Epithelial cell of prostate (primary cell): ENCODE measurements at regions not wholly inside any gene's neighbourhood (a gene's known extent, or its start where the extent isn't known, plus 50 kb on each side); places are given as distances from the start of the nearest gene placed in this dataset.
A peak's percentile ranks its signal among the peaks of the same experiment; 100 is the strongest.

Source experiments
- DNase-seq: peaks from one replicate; pipeline ENCODE4 v3.0.0-alpha.2; 2011; ENCODE audit warnings: low read depth, low spot score
- H3K27ac ChIP-seq: fragments of 450-650 bp; 2 replicates; pipeline ENCODE4 v1.5.1; 2017; ENCODE audit warnings: mild to moderate bottlenecking

- no peak overlapping the region for H3K27ac ChIP-seq
- DNase-seq = no peak
Observed at GRCh38 chr7:41203542-41203941, 499.3 kb downstream of the INHBA start.

GRCh38 chr7:41201021-41201420 is 501.9 kb downstream of the INHBA start:
- H3K27ac ChIP-seq = no peak overlapping the region
- DNase-seq = no peak

GRCh38 chr7:41199136-41199535 is 503.8 kb downstream of the INHBA start:
- DNase-seq = no peak
- H3K27ac ChIP-seq = no peak overlapping the region

- H3K27ac ChIP-seq = no peak overlapping the region
- no peak for DNase-seq
Observed at GRCh38 chr7:41198502-41198901, 504.4 kb downstream of the INHBA start.

GRCh38 chr7:41197769-41198168 is 505.1 kb downstream of the INHBA start:
- H3K27ac ChIP-seq = no peak overlapping the region
- DNase-seq = no peak

- no peak overlapping the region for H3K27ac ChIP-seq
- DNase-seq = no peak
Observed at GRCh38 chr7:41193738-41194282, 509.1 kb downstream of the INHBA start.

- DNase-seq = no peak
- peak overlapping the region; percentile 99 for H3K27ac ChIP-seq
Observed at GRCh38 chr7:41190581-41190980, 512.3 kb downstream of the INHBA start.

- peak overlapping the region; percentile 99 for H3K27ac ChIP-seq
- DNase-seq = peak; percentile 95
Observed at GRCh38 chr7:41189866-41190265, 513.0 kb downstream of the INHBA start.

- H3K27ac ChIP-seq = peak overlapping the region; percentile 99
- DNase-seq = peak; percentile 64
Observed at GRCh38 chr7:41188163-41189130, 514.4 kb downstream of the INHBA start.

GRCh38 chr7:41187322-41187721 is 515.6 kb downstream of the INHBA start:
- DNase-seq = no peak
- H3K27ac ChIP-seq = peak overlapping the region; percentile 99

GRCh38 chr7:41185851-41186250 is 517.0 kb downstream of the INHBA start:
- peak; percentile 90 for DNase-seq
- H3K27ac ChIP-seq = peak overlapping the region; percentile 99

- no peak for DNase-seq
- H3K27ac ChIP-seq = peak overlapping the region; percentile 99
Observed at GRCh38 chr7:41183741-41184140, 519.1 kb downstream of the INHBA start.

- peak overlapping the region; percentile 99 for H3K27ac ChIP-seq
- no peak for DNase-seq
Observed at GRCh38 chr7:41182782-41183181, 520.1 kb downstream of the INHBA start.

- H3K27ac ChIP-seq = no peak overlapping the region
- DNase-seq = no peak
Observed at GRCh38 chr7:41175435-41175834, 527.5 kb downstream of the INHBA start.

- H3K27ac ChIP-seq = no peak overlapping the region
- no peak for DNase-seq
Observed at GRCh38 chr7:41174521-41174920, 528.4 kb downstream of the INHBA start.

GRCh38 chr7:41170466-41170865 is 532.4 kb downstream of the INHBA start:
- DNase-seq = no peak

GRCh38 chr7:41169317-41169716 is 533.6 kb downstream of the INHBA start:
- DNase-seq = no peak
- H3K27ac ChIP-seq = peak overlapping the region; percentile 34

More at GRCh38 chr7:41170466-41170865, 532.4 kb downstream of the INHBA start:
- no peak overlapping the region for H3K27ac ChIP-seq

GRCh38 chr7:41167836-41168235 is 535.1 kb downstream of the INHBA start:
- no peak for DNase-seq
- no peak overlapping the region for H3K27ac ChIP-seq

- DNase-seq = no peak
- no peak overlapping the region for H3K27ac ChIP-seq
Observed at GRCh38 chr7:41164440-41164839, 538.5 kb downstream of the INHBA start.

- H3K27ac ChIP-seq = no peak overlapping the region
- DNase-seq = no peak
Observed at GRCh38 chr7:41163991-41164390, 538.9 kb downstream of the INHBA start.

- no peak for DNase-seq
- no peak overlapping the region for H3K27ac ChIP-seq
Observed at GRCh38 chr7:41162612-41163011, 540.3 kb downstream of the INHBA start.
